ENCODE measurements at regions not wholly inside any gene's neighbourhood (a gene's known extent, or its start where the extent isn't known, plus 50 kb on each side); places are given as distances from the start of the nearest gene placed in this dataset.

- TF ChIP-seq CTCF (conservative IDR thresholded peaks at IDR 0.05; ENCODE audit: low read length) (no peak), EZH2phosphoT487 (IDR thresholded peaks at IDR 0.05; ENCODE audit: borderline replicate concordance, low read depth, low read length) (no peak)
Observed at GRCh38 chr3:70861855-70862254, 549.4 kb upstream of the MDFIC2 start.

Data from OCI-LY7 (cell line).